PC-9 (cell line): ENCODE measurements at regions not wholly inside any gene's neighbourhood (a gene's known extent, or its start where the extent isn't known, plus 50 kb on each side); places are given as distances from the start of the nearest gene placed in this dataset.
"Not testable (repeated sequence)": the region's sequence is repeated elsewhere in the genome, so short reads cannot be mapped to it uniquely, and the experiment has no call there.

Source experiments
- BruUV-seq: library from RNA; stranded (reverse); fragments of 400-500 nt; replicated peaks from 2 replicates; lab custom pipeline; 2021; lab: Mats Ljungman, UMichigan
- CTCF ChIA-PET: fragments of 300-600 bp; sonication (Branson Sonifier 250); formaldehyde crosslinking; loops from one replicate; lab custom pipeline; 2022; ENCODE audit warnings: antibody characterized with exemption; lab: Charles Lee
- POLR2A ChIA-PET: fragments of 300-600 bp; sonication (Branson Sonifier 250); formaldehyde crosslinking; loops from one replicate; lab custom pipeline; 2022; ENCODE audit warnings: antibody characterized with exemption; ENCODE audit not compliant: unreplicated experiment; lab: Charles Lee
- DNase-seq, 2 experiments: peaks; one replicate each; pipeline versions ENCODE4 v3.0.0 to v3.0.0-alpha.2; 2015 to 2022; ENCODE audit warnings: mixed read lengths in 1 of 2
- H2AFZ ChIP-seq: fragments of 200-600 bp; sonication (generic); 2 replicates; pipeline ENCODE4 v1.8.1; 2017; ENCODE audit warnings: antibody characterized with exemption
- H3F3A ChIP-seq: fragments of 200-600 bp; sonication (generic); 2 replicates; pipeline ENCODE4 v1.8.1; 2017; ENCODE audit warnings: antibody characterized with exemption, mild to moderate bottlenecking, low read depth; ENCODE audit not compliant: insufficient read depth
- H3K27ac ChIP-seq: fragments of 200-600 bp; sonication (generic); 2 replicates; pipeline ENCODE4 v1.6.1; 2016; ENCODE audit warnings: mixed run types
- H3K27me3 ChIP-seq: fragments of 200-600 bp; sonication (generic); 2 replicates; pipeline ENCODE4 v1.6.1; 2016; ENCODE audit warnings: low read depth, mixed run types; ENCODE audit not compliant: insufficient read depth
- H3K36me3 ChIP-seq: fragments of 200-600 bp; sonication (generic); 2 replicates; pipeline ENCODE4 v1.6.1; 2016; ENCODE audit warnings: low read depth, mixed run types
- H3K4me1 ChIP-seq: fragments of 200-600 bp; sonication (generic); replicated peaks from 2 replicates; pipeline ENCODE4 v1.6.1; 2016; ENCODE audit warnings: mixed run types; ENCODE audit not compliant: insufficient read depth
- H3K4me2 ChIP-seq: fragments of 200-600 bp; sonication (generic); 2 replicates; pipeline ENCODE4 v1.6.1; 2017; ENCODE audit warnings: mixed run types
- H3K4me3 ChIP-seq: fragments of 200-600 bp; sonication (generic); 2 replicates; pipeline ENCODE4 v1.6.1; 2016; ENCODE audit warnings: mixed run types
- H3K79me2 ChIP-seq: fragments of 200-600 bp; sonication (generic); 2 replicates; pipeline ENCODE4 v1.6.1; 2017; ENCODE audit warnings: low read depth, mixed run types
- H3K9me2 ChIP-seq: fragments of 200-600 bp; sonication (generic); 2 replicates; pipeline ENCODE4 v1.8.1; 2017; ENCODE audit warnings: mild to moderate bottlenecking; ENCODE audit not compliant: insufficient read depth
- H3K9me3 ChIP-seq: fragments of 200-600 bp; sonication (generic); 2 replicates; pipeline ENCODE4 v1.8.1; 2016; ENCODE audit warnings: low read depth; ENCODE audit not compliant: insufficient read depth
- H4K20me1 ChIP-seq: fragments of 200-600 bp; sonication (generic); 2 replicates; pipeline ENCODE4 v1.8.1; 2017; ENCODE audit not compliant: insufficient read depth
- EZH2 ChIP-seq: fragments of 200-600 bp; sonication (generic); IDR thresholded peaks from 2 replicates; pipeline ENCODE4 v1.8.0; 2017; ENCODE audit warnings: antibody characterized with exemption, low read depth
- intact Hi-C: fragments of 100-400 bp; cut with micrococcal nuclease; formaldehyde crosslinking; loops from one replicate; pipeline ENCODE4 v1.10.0; 2022; ENCODE audit not compliant: unreplicated experiment
- TF ChIP-seq, protein P1 (sequence below): fragments of 200-600 bp; sonication (generic); conservative IDR thresholded peaks from 2 replicates; pipeline ENCODE4 v1.6.1; 2017; ENCODE audit warnings: mixed run types, antibody characterized with exemption, mild to moderate bottlenecking, moderate library complexity

DNA sequence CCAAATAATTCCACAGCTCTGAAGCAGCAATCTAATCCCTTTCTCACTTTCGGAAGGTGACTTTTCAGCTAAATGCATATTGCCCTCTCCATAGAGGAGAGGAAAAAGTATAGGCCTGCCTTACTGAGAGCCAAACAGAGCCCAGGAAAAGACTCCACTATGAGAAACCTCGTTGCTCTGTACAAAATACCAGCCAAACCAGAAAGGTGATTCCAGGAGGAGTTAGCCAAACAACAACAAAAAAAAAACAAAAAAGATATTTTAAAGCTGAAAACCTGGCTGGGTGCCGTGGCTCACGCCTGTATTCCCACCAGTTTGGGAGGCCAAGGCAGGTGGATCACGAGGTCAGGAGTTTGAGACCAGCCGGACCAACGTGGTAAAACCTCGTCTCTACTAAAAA, 70.5 kb downstream of the HOXA1 start:
- POLR2A ChIA-PET, result interaction anchor here (0.6 to 0.7 kb wide), 2 partner anchors 73 to 715 kb away, joined by 3 to 11 read pairs; no protein-coding TSS in a partner anchor

DNA sequence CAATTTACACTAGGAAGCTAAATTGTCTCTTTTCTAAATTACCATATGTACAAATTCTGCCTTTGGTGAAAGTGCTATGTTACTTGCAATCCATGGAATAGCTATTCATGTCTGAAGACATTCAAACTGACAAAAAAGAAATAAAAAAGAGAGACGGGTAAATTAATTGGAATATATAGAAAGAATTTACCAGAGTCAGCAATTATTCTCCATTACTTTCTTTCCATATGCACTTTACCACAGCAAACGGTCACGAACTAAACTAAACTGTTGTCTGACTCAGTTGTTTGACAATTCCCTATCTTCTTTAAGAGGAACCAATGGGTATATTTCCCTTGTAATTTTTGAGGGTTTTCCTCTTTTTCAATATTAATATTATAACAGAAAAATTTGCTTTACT, 85.7 kb downstream of the HOXA1 start:
- Histone ChIP-seq H3K9me3 (0 out of 2 replicates have a peak, but pooled peaks cover 12% of the 10 kb centered on the region), H3K27me3 (no peaks in the 10 kb centered on the region), H3K27ac (no peak overlapping the region), H4K20me1 (no peaks in the 10 kb centered on the region), H3F3A (no peaks in the 10 kb centered on the region), H3K4me2 (no peak overlapping the region), H3K9me2 (no peaks in the 10 kb centered on the region), H3K4me3 (no peak overlapping the region), H2AFZ (no peak overlapping the region), H3K36me3 (no peaks in the 10 kb centered on the region), H3K79me2 (no peaks in the 10 kb centered on the region), H3K4me1 (no peaks in the 10 kb centered on the region)
- intact Hi-C loops, result no loop called here
- DNase-seq, result peak in 1 of 2 experiments; percentile 33
- CTCF ChIA-PET, result no interaction called here
- no peak for TF ChIP-seq EZH2
- TF ChIP-seq, protein P1, sequence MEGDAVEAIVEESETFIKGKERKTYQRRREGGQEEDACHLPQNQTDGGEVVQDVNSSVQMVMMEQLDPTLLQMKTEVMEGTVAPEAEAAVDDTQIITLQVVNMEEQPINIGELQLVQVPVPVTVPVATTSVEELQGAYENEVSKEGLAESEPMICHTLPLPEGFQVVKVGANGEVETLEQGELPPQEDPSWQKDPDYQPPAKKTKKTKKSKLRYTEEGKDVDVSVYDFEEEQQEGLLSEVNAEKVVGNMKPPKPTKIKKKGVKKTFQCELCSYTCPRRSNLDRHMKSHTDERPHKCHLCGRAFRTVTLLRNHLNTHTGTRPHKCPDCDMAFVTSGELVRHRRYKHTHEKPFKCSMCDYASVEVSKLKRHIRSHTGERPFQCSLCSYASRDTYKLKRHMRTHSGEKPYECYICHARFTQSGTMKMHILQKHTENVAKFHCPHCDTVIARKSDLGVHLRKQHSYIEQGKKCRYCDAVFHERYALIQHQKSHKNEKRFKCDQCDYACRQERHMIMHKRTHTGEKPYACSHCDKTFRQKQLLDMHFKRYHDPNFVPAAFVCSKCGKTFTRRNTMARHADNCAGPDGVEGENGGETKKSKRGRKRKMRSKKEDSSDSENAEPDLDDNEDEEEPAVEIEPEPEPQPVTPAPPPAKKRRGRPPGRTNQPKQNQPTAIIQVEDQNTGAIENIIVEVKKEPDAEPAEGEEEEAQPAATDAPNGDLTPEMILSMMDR, result no peak
- BruUV-seq, result no TSS peak
- POLR2A ChIA-PET, result no interaction called here

More for the DNA sequence above, 70.5 kb downstream of the HOXA1 start:
- intact Hi-C loops, result loop anchor here (5.0 kb wide), 2 partner anchors 87 to 163 kb away; partner anchors contain the start of gene SKAP2
- no peaks in the 10 kb centered on the region for H3K9me3 ChIP-seq
- BruUV-seq, result no TSS peak
- peak; percentile 45 to 52 for DNase-seq
- no peaks in the 10 kb centered on the region for H4K20me1 ChIP-seq
- no peaks in the 10 kb centered on the region for H3K36me3 ChIP-seq
- H3K4me2 ChIP-seq, result peak overlapping the region; percentile 8; the same call in 1 of the 2 replicates
- no peaks in the 10 kb centered on the region for H3F3A ChIP-seq
- peaks cover 10% of the 10 kb centered on the region for H3K4me1 ChIP-seq
- TF ChIP-seq EZH2, result no peak
- TF ChIP-seq, protein P1, result no peak
- H3K9me2 ChIP-seq, result 0 out of 2 replicates have a peak, but pooled peaks cover 3% of the 10 kb centered on the region
- H3K4me3 ChIP-seq, result no peak overlapping the region
- peak overlapping the region; percentile 64 for H2AFZ ChIP-seq
- CTCF ChIA-PET, result interaction anchor here (0.6 kb wide), 1 partner anchor 657 kb away, joined by 5 read pairs; no protein-coding TSS in a partner anchor
- no peaks in the 10 kb centered on the region for H3K27me3 ChIP-seq
- no peaks in the 10 kb centered on the region for H3K79me2 ChIP-seq
- H3K27ac ChIP-seq, result no peak overlapping the region

DNA sequence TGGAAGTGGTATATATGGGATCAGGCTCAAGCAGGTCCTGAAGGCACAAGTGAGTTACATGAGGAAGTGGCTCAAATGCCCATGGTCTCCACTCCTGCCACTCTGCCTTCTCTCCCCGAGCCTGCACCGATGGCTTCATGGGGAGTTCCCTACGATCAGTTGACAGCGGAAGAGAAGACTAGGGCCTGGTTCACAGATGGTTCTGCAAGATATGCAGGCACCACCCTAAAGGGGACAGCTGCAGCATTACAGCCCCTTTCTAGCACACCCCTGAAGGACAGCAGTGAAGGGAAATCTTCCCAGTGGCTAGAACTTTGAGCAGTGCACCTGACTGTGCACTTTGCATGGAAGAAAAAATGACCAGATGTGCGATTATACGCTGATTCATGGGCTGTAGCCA, 95.3 kb downstream of the HOXA1 start:
- Histone ChIP-seq H3K4me3 (no peak overlapping the region), H3K4me1 (peaks cover 5% of the 10 kb centered on the region; the same call in 1 of the 2 replicates), H3K4me2 (no peak overlapping the region), H3K9me3 (peaks cover 19% of the 10 kb centered on the region; the same call in 1 of the 2 replicates), H3K9me2 (no peaks in the 10 kb centered on the region), H2AFZ (no peak overlapping the region), H3F3A (no peaks in the 10 kb centered on the region), H3K27ac (no peak overlapping the region), H3K27me3 (no peaks in the 10 kb centered on the region), H4K20me1 (no peaks in the 10 kb centered on the region), H3K36me3 (no peaks in the 10 kb centered on the region), H3K79me2 (no peaks in the 10 kb centered on the region)
- ChIA-PET POLR2A (no interaction called here), CTCF (no interaction called here)
- no TSS peak for BruUV-seq
- TF ChIP-seq EZH2, result no peak
- TF ChIP-seq, protein P1, result no peak
- DNase-seq, result peak in 1 of 2 experiments; percentile 18
- intact Hi-C loops, result no loop called here

DNA sequence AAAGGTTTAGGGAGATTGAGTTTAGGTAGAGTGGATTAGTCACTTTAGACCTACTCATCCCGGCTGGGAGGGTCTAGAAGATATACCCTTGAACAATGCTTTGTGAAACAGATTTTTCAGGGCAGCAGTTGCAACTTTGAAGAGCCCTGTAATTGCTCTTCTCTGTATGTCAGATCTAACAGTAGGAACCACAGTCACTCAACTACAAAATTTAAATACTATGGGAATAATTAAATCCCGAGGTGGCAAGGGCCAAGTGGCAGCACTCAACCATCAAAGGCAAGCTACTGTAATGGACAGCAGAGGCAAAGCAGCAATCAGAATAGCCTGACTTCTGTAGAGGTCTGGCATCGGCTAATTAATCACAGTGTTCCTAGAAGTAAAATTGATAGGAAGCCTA, 97.5 kb downstream of the HOXA1 start:
- H3K27ac ChIP-seq, H3K4me2 ChIP-seq, H3F3A ChIP-seq, intact Hi-C loops, H4K20me1 ChIP-seq, BruUV-seq, CTCF ChIA-PET, H3K79me2 ChIP-seq, H3K27me3 ChIP-seq, H3K4me1 ChIP-seq, H3K36me3 ChIP-seq, H3K4me3 ChIP-seq, H2AFZ ChIP-seq, H3K9me2 ChIP-seq: not testable (repeated sequence)
- POLR2A ChIA-PET, result interaction anchor here (0.6 kb wide), 1 partner anchor 138 kb away, joined by 5 read pairs; no protein-coding TSS in a partner anchor
- DNase-seq, result peak in 1 of 2 experiments; percentile 18
- peaks cover 19% of the 10 kb centered on the region; the same call in 1 of the 2 replicates for H3K9me3 ChIP-seq
